ENCODE measurements at regions not wholly inside any gene's neighbourhood (a gene's known extent, or its start where the extent isn't known, plus 50 kb on each side); places are given as distances from the start of the nearest gene placed in this dataset.
"Not testable (repeated sequence)": the region's sequence is repeated elsewhere in the genome, so short reads cannot be mapped to it uniquely, and the experiment has no call there.

DNA sequence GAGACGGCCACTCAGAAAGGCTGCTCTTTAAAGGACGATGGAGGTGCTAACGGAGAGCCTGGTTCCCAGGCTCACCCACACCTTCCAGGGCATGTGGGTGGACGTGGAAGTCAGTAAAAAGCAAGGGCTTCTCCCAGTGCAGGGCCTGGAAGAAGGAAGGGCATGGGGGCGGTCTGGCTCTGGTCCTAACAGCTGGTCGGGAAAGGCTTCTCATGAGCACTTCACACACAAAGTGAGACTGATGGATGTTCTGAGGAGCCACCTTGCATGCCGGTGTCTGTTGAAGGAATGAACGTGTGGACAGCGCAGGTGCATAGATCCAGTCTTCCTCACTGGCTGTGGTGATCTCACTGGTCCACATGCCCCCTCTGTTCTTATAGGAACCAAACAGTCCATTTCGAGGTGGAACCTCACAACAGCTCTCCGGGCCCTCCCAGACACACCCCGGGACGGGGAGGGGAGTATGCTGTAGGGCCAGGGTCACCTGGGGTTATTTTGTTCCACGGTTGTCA, 90.6 kb upstream of the UXS1 start:
- 83% methylated on average over 14 of the region's 14 CpGs for WGBS
- intact Hi-C loops (cut with DNase I), result no loop called here
- Histone ChIP-seq H3K9me3 (no peaks in the 10 kb centered on the region), H3K36me3 (no peaks in the 10 kb centered on the region), H3K4me3 (no peak overlapping the region), H3K27me3 (replicated peaks; ENCODE audit: insufficient read depth) (no peaks in the 10 kb centered on the region), H3K27ac (no peak overlapping the region), H3K4me1 (replicated peaks) (no peaks in the 10 kb centered on the region)
- TF ChIP-seq, protein P1, sequence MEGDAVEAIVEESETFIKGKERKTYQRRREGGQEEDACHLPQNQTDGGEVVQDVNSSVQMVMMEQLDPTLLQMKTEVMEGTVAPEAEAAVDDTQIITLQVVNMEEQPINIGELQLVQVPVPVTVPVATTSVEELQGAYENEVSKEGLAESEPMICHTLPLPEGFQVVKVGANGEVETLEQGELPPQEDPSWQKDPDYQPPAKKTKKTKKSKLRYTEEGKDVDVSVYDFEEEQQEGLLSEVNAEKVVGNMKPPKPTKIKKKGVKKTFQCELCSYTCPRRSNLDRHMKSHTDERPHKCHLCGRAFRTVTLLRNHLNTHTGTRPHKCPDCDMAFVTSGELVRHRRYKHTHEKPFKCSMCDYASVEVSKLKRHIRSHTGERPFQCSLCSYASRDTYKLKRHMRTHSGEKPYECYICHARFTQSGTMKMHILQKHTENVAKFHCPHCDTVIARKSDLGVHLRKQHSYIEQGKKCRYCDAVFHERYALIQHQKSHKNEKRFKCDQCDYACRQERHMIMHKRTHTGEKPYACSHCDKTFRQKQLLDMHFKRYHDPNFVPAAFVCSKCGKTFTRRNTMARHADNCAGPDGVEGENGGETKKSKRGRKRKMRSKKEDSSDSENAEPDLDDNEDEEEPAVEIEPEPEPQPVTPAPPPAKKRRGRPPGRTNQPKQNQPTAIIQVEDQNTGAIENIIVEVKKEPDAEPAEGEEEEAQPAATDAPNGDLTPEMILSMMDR (IDR thresholded peaks at IDR 0.05), result no peak
- TF ChIP-seq POLR2A (IDR thresholded peaks at IDR 0.05), result no peak
- TF ChIP-seq POLR2AphosphoS5 (IDR thresholded peaks at IDR 0.05), result no peak
- no peak for DNase-seq (ENCODE audit: low spot score)

DNA sequence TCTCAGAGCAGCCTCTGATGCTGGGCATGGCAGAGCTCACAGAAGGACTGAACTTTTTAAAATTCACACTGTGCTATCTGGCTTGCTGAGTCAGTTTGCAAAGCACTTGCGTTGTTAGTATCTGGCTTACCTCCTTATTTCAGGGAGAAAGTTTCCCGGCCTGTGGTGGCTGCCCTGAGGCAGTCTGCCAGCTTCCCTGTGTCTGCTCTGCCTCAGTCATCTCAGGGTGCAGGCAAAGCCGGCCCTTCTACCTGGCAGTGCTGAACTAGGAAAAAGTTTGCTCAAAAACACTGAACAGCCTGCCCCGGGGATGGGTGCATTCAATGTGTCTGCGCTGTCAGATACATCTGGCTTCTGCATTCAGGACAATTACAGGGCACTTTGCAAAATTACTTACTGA, 90.2 kb upstream of the UXS1 start:
- intact Hi-C loops (cut with DNase I), result no loop called here
- no peaks in the 10 kb centered on the region for H3K36me3 ChIP-seq
- H3K27me3 ChIP-seq (replicated peaks; ENCODE audit: insufficient read depth), result no peaks in the 10 kb centered on the region
- H3K9me3 ChIP-seq, result no peaks in the 10 kb centered on the region
- H3K4me1 ChIP-seq (replicated peaks), result no peaks in the 10 kb centered on the region
- WGBS, result 75% methylated on average over 5 of the region's 5 CpGs
- TF ChIP-seq, protein P1 (IDR thresholded peaks at IDR 0.05), result no peak
- TF ChIP-seq POLR2A (IDR thresholded peaks at IDR 0.05) (no peak), POLR2AphosphoS5 (IDR thresholded peaks at IDR 0.05) (no peak)
- no peak overlapping the region for H3K27ac ChIP-seq
- no peak for DNase-seq (ENCODE audit: low spot score)
- H3K4me3 ChIP-seq, result no peak overlapping the region

DNA sequence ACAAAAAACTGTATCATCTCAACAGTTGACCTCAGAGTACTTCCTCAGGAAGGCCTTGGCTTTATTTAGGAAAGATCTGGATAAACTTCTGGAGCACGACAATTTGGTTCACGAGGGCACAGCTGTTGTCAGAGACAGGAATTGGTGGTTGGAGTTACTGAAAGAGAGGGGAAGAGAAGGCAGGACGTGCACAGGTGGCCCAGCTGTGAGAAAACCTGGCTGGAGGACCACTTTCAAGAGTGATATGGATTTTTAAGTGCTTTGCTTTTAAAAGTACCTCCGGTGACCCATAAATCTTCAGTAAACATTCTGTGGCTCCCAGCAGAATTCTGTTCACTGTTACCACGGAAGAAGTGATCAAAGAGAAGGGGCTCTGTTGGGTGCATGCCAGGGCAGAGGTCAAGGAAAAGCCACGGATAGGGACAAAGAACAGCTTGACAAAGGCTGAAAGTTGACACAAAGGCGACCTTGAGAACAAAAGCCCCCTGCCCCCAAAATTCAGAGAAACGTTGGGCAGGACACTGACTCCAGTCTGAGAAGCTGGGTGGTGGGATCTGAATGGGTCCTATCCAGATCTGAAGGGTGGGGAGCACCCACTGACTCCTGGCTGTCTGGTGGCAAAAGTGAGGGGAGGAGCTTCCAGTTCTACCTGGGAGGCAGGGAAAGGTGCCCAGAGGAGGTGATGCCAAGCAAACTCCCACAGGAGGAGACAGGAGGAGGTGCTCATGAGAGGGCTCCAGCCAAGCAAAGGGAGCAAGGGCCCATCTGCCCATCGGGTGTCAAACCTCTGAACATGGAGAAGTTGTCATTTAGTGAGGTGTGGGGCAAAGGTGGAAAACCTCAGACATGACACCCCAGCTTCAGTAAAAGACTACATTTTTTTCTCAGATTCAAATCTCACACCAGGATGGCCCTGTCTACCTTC, 89.4 kb upstream of the UXS1 start:
- H3K36me3 ChIP-seq; H3K27ac ChIP-seq; H3K4me1 ChIP-seq (replicated peaks); DNase-seq (ENCODE audit: low spot score); H3K4me3 ChIP-seq; H3K27me3 ChIP-seq (replicated peaks; ENCODE audit: insufficient read depth); H3K9me3 ChIP-seq; intact Hi-C loops (cut with DNase I): not testable (repeated sequence)
- WGBS, result 46% methylated on average over 9 of the region's 9 CpGs

DNA sequence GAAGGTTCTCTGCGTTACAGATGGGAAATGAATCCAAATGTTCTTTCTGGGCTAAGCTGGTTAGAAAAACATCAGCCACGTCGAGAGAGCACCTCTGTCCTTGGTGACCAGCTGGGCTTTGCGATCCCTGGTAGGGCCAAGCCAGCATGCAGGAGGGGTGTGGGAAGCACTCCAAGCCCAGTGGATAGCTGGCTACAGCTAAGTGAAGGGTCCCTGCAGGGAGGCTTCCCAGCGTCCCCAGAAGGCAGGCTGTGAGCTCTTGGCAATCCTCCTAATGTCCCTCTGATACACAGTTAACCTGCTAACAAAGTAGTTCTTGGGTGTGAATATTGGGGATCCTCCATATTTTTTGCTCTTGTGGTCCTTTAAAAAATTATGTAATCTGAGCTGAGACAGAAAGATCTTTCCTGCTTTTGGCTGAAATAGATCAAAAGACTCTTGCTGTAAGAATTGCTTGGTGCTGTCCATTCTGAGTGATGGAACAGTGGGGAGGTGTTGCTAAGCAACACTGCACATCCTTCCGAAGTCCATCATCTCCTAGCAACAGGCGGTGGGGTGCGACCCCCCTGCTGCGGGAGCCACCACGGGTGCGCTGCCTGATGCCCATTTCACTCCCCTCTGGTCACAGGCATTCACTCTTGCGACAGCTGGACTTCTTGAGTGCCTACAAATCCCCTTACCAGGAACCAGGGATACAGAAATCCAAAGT, 88.5 kb upstream of the UXS1 start:
- no peak for TF ChIP-seq POLR2A (IDR thresholded peaks at IDR 0.05)
- TF ChIP-seq POLR2AphosphoS5 (IDR thresholded peaks at IDR 0.05), result no peak
- TF ChIP-seq, protein P1 (IDR thresholded peaks at IDR 0.05), result no peak
- intact Hi-C loops (cut with DNase I), result no loop called here
- no peaks in the 10 kb centered on the region for H3K4me1 ChIP-seq (replicated peaks)
- no peaks in the 10 kb centered on the region for H3K9me3 ChIP-seq
- no peak overlapping the region for H3K27ac ChIP-seq
- H3K4me3 ChIP-seq, result no peak overlapping the region
- 67% methylated on average over 12 of the region's 12 CpGs for WGBS
- no peaks in the 10 kb centered on the region for H3K27me3 ChIP-seq (replicated peaks; ENCODE audit: insufficient read depth)
- no peaks in the 10 kb centered on the region for H3K36me3 ChIP-seq
- DNase-seq (ENCODE audit: low spot score), result no peak

DNA sequence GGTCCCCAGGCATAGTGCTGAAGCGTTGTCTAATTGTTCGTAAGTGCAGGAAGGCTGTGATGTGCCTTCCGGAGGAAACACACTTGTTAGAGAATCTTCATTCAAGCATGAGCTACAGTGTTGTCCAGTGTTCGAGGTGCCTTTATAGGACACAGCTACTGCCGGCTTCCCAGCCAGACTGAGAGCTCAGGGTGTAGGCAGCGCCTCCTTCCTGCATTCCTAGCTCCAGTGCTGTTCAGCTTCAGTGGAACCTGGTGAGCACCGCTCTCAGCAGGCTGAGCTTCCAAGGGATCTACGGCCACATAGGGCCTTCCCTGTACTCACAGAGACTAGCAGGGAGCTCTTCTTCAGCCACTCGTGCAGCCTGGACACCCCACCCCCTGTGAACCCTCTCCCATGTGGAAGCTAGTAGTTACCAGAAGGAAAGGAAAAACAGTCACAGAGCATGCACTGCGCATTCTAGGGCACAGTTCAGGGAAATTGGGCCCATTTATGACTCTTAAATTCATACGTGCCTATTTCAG, 87.9 kb upstream of the UXS1 start:
- DNase-seq (ENCODE audit: low spot score); H3K4me3 ChIP-seq; H3K9me3 ChIP-seq; intact Hi-C loops (cut with DNase I); H3K27me3 ChIP-seq (replicated peaks; ENCODE audit: insufficient read depth); H3K27ac ChIP-seq; H3K36me3 ChIP-seq; H3K4me1 ChIP-seq (replicated peaks): not testable (repeated sequence)
- 77% methylated on average over 6 of the region's 11 CpGs for WGBS

All from prostate gland (tissue), 2 donors.